Peyer's patch (tissue), 4 donors: ENCODE measurements at regions not wholly inside any gene's neighbourhood (a gene's known extent, or its start where the extent isn't known, plus 50 kb on each side); places are given as distances from the start of the nearest gene placed in this dataset.
"Not testable (repeated sequence)": the region's sequence is repeated elsewhere in the genome, so short reads cannot be mapped to it uniquely, and the experiment has no call there.

Experiments used
- DNase-seq, 3 donors: peaks; one replicate each; pipeline ENCODE4 v3.0.0-alpha.2; 2017 to 2019
- H3K27ac ChIP-seq, 4 donors: fragments of 200-600 bp; sonication (generic); one replicate each; pipeline ENCODE4 v1.5.1; 2016 to 2019
- H3K27me3 ChIP-seq, 2 donors: fragments of 200-600 bp; sonication (generic); one replicate each; pipeline ENCODE4 v1.5.1; 2019
- H3K36me3 ChIP-seq, 3 donors: fragments of 200-600 bp; sonication (generic); one replicate each; pipeline ENCODE4 v1.5.1; 2016 to 2019
- H3K4me1 ChIP-seq, 4 donors: fragments of 200-600 bp; sonication (generic); one replicate each; pipeline ENCODE4 v1.5.1; 2016 to 2019
- H3K4me3 ChIP-seq, 4 donors: fragments of 200-600 bp; sonication (generic); 1 replicate in 3 of 4; 2 replicates in 1 of 4; pipeline ENCODE4 v1.5.1; 2016 to 2019; ENCODE audit warnings: mild to moderate bottlenecking in 1 of 4
- H3K9me3 ChIP-seq, 4 donors: fragments of 200-600 bp; sonication (generic); one replicate each; pipeline ENCODE4 v1.5.1; 2016 to 2019; ENCODE audit warnings: mild to moderate bottlenecking in 1 of 4
- CTCF ChIP-seq, 6 experiments: fragments of 450-650 bp in 4 of 6; fragments of 200-600 bp in 2 of 6; sonication (generic) in 1 of 6; IDR thresholded peaks; one replicate each; pipeline ENCODE4 v1.5.1; 2017 to 2019; ENCODE audit warnings: antibody characterized with exemption in 6 of 6, mild to moderate bottlenecking in 3 of 6, moderate library complexity in 1 of 6
- POLR2A ChIP-seq, 2 donors: fragments of 450-650 bp; IDR thresholded peaks; one replicate each; pipeline ENCODE4 v1.5.1; 2017; ENCODE audit warnings: antibody characterized with exemption in 2 of 2, mild to moderate bottlenecking in 2 of 2, moderate library complexity in 2 of 2

GRCh38 chr9:117938086-117938485, 233.9 kb downstream of the TLR4 start:
- DNase-seq: no peak
- H3K27ac ChIP-seq: no peak overlapping the region
- no peaks in the 10 kb centered on the region for H3K36me3 ChIP-seq
- no peaks in the 10 kb centered on the region for H3K27me3 ChIP-seq
- no peak overlapping the region for H3K4me3 ChIP-seq
- no peaks in the 10 kb centered on the region for H3K9me3 ChIP-seq
- TF ChIP-seq CTCF (IDR thresholded peaks at IDR 0.05) (no peak), POLR2A (IDR thresholded peaks at IDR 0.05) (no peak)
- no peaks in the 10 kb centered on the region for H3K4me1 ChIP-seq

GRCh38 chr9:117938896-117939295, 234.7 kb downstream of the TLR4 start:
- Histone ChIP-seq H3K9me3 (no peaks in the 10 kb centered on the region), H3K4me3 (no peak overlapping the region), H3K4me1 (no peaks in the 10 kb centered on the region), H3K36me3 (no peaks in the 10 kb centered on the region), H3K27ac (no peak overlapping the region), H3K27me3 (no peaks in the 10 kb centered on the region)
- no peak for TF ChIP-seq POLR2A (IDR thresholded peaks at IDR 0.05)
- no peak for TF ChIP-seq CTCF (IDR thresholded peaks at IDR 0.05)
- DNase-seq: no peak

- not testable (repeated sequence) for H3K9me3 ChIP-seq, DNase-seq, H3K36me3 ChIP-seq, H3K4me3 ChIP-seq, H3K27ac ChIP-seq, H3K4me1 ChIP-seq, H3K27me3 ChIP-seq
Measured at GRCh38 chr9:117944750-117945149, 240.5 kb downstream of the TLR4 start.

GRCh38 chr9:117945286-117945685, 241.1 kb downstream of the TLR4 start:
- no peak for DNase-seq
- Histone ChIP-seq H3K9me3 (no peaks in the 10 kb centered on the region), H3K36me3 (no peaks in the 10 kb centered on the region), H3K4me1 (no peaks in the 10 kb centered on the region), H3K27me3 (no peaks in the 10 kb centered on the region), H3K4me3 (no peak overlapping the region), H3K27ac (no peak overlapping the region)
- no peak for TF ChIP-seq CTCF (IDR thresholded peaks at IDR 0.05)
- no peak for TF ChIP-seq POLR2A (IDR thresholded peaks at IDR 0.05)

- Histone ChIP-seq H3K4me3 (no peak overlapping the region), H3K4me1 (no peaks in the 10 kb centered on the region), H3K9me3 (no peaks in the 10 kb centered on the region), H3K27ac (no peak overlapping the region), H3K27me3 (no peaks in the 10 kb centered on the region), H3K36me3 (no peaks in the 10 kb centered on the region)
- TF ChIP-seq POLR2A (IDR thresholded peaks at IDR 0.05) (no peak), CTCF (IDR thresholded peaks at IDR 0.05) (no peak)
- DNase-seq: no peak
Measured at GRCh38 chr9:117951127-117951526, 246.9 kb downstream of the TLR4 start.

- no peak for DNase-seq
- no peak for TF ChIP-seq CTCF (IDR thresholded peaks at IDR 0.05)
- TF ChIP-seq POLR2A (IDR thresholded peaks at IDR 0.05): no peak
- no peak overlapping the region for H3K4me3 ChIP-seq
- no peaks in the 10 kb centered on the region for H3K36me3 ChIP-seq
- no peaks in the 10 kb centered on the region for H3K27me3 ChIP-seq
- H3K4me1 ChIP-seq: no peaks in the 10 kb centered on the region
- no peaks in the 10 kb centered on the region for H3K9me3 ChIP-seq
- no peak overlapping the region for H3K27ac ChIP-seq
Measured at GRCh38 chr9:117952581-117952980, 248.4 kb downstream of the TLR4 start.
